Dedifferentiated amniotic fluid mesenchymal stem cell (primary cell): ENCODE measurements at regions not wholly inside any gene's neighbourhood (a gene's known extent, or its start where the extent isn't known, plus 50 kb on each side); places are given as distances from the start of the nearest gene placed in this dataset.
"Not testable (repeated sequence)": the region's sequence is repeated elsewhere in the genome, so short reads cannot be mapped to it uniquely, and the experiment has no call there.

Experiments
- DNase-seq: peaks from one replicate; pipeline ENCODE4 v3.0.0-alpha.2; 2016; ENCODE audit errors: extremely low spot score

- no peak for DNase-seq
Observed at GRCh38 chr13:53379485-53379884, 350.9 kb downstream of the OLFM4 start.

GRCh38 chr13:53382008-53382407 lies 353.4 kb downstream of the OLFM4 start:
- no peak for DNase-seq

- no peak for DNase-seq
Observed at GRCh38 chr13:53398051-53398450, 369.4 kb downstream of the OLFM4 start.

GRCh38 chr13:53405616-53406015 lies 377.0 kb downstream of the OLFM4 start:
- no peak for DNase-seq

GRCh38 chr13:53408306-53408705 lies 379.7 kb downstream of the OLFM4 start:
- DNase-seq: no peak

- no peak for DNase-seq
Observed at GRCh38 chr13:53408847-53409568, 380.4 kb downstream of the OLFM4 start.

- DNase-seq: no peak
Observed at GRCh38 chr13:53411463-53411862, 382.9 kb downstream of the OLFM4 start.

GRCh38 chr13:53415135-53415534 lies 386.5 kb downstream of the OLFM4 start:
- no peak for DNase-seq

GRCh38 chr13:53417601-53418000 lies 389.0 kb downstream of the OLFM4 start:
- no peak for DNase-seq

- no peak for DNase-seq
Observed at GRCh38 chr13:53422415-53422814, 393.8 kb downstream of the OLFM4 start.

- DNase-seq: no peak
Observed at GRCh38 chr13:53436396-53436795, 407.8 kb downstream of the OLFM4 start.

- DNase-seq: no peak
Observed at GRCh38 chr13:53439439-53440225, 411.0 kb downstream of the OLFM4 start.

- no peak for DNase-seq
Observed at GRCh38 chr13:53442979-53443378, 414.4 kb downstream of the OLFM4 start.

GRCh38 chr13:53445686-53446085 lies 417.1 kb downstream of the OLFM4 start:
- no peak for DNase-seq

GRCh38 chr13:53447456-53447855 lies 418.8 kb downstream of the OLFM4 start:
- DNase-seq: no peak

- no peak for DNase-seq
Observed at GRCh38 chr13:53447863-53448262, 419.2 kb downstream of the OLFM4 start.

GRCh38 chr13:53452263-53452808 lies 423.7 kb downstream of the OLFM4 start:
- DNase-seq: not testable (repeated sequence)

- no peak for DNase-seq
Observed at GRCh38 chr13:53460796-53461195, 432.2 kb downstream of the OLFM4 start.

GRCh38 chr13:53463106-53463505 lies 434.5 kb downstream of the OLFM4 start:
- DNase-seq: no peak

- no peak for DNase-seq
Observed at GRCh38 chr13:53466576-53466975, 438.0 kb downstream of the OLFM4 start.

- no peak for DNase-seq
Observed at GRCh38 chr13:53473397-53473796, 444.8 kb downstream of the OLFM4 start.

- no peak for DNase-seq
Observed at GRCh38 chr13:53474878-53475277, 446.3 kb downstream of the OLFM4 start.

- no peak for DNase-seq
Observed at GRCh38 chr13:53490752-53491151, 462.1 kb downstream of the OLFM4 start.
